ENCODE measurements at regions not wholly inside any gene's neighbourhood (a gene's known extent, or its start where the extent isn't known, plus 50 kb on each side); places are given as distances from the start of the nearest gene placed in this dataset.

DNA sequence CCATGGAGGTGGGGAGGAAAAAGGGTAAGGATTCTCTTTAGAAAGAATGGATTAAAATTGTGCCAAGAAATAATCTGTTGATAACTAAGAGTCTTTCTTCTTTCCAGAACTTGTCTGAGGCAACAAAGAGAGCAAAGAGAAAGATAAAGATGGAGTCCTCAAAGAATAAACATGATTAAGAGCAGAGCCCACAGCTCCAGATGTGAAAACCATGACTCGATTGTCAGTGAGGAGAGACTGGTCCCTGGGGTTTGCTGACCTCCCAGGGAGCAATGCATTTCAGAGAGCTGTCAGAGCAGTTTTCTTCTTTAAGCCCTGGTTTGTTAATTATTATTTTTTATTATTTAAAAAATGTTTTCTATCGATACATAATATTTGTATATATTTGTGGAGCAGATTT lies 74.6 kb downstream of the TMEM100 start:
- no peaks in the 10 kb centered on the region for H3K79me2 ChIP-seq (ENCODE audit: control insufficient read depth, insufficient read depth, low read length)
- no peaks in the 10 kb centered on the region for H3K27me3 ChIP-seq (ENCODE audit: control insufficient read depth in 2 of 2, insufficient read depth in 2 of 2, low read length in 2 of 2)
- no peaks in the 10 kb centered on the region for H3K4me1 ChIP-seq (ENCODE audit: control insufficient read depth, extremely low read depth, insufficient read depth, low read length)
- no peak overlapping the region for H3K27ac ChIP-seq (ENCODE audit: insufficient read depth, low read depth, low read length)
- CTCF ChIA-PET = interaction anchor here (1.6 to 2.8 kb wide), 3 partner anchors 10 to 121 kb away, joined by 4 to 9 read pairs (median 8); no protein-coding TSS in a partner anchor
- H2AFZ ChIP-seq (ENCODE audit: low read depth, low read length) = no peak overlapping the region
- FAIRE-seq (no peak), DNase-seq (ENCODE audit: low read depth, low spot score) (no peak)
- H4K20me1 ChIP-seq (replicated peaks; ENCODE audit: control insufficient read depth, extremely low read depth, insufficient read depth, low read length) = no peaks in the 10 kb centered on the region
- H3K9ac ChIP-seq (replicated peaks; ENCODE audit: extremely low read depth, insufficient read depth, low read length) = no peak overlapping the region
- POLR2A ChIA-PET = no interaction called here
- H3K9me3 ChIP-seq (replicated peaks; ENCODE audit: control insufficient read depth, insufficient read depth, low read length) = no peaks in the 10 kb centered on the region
- H3K4me2 ChIP-seq (ENCODE audit: insufficient read depth, low read length) = no peak overlapping the region
- H3K9me1 ChIP-seq (replicated peaks; ENCODE audit: control insufficient read depth, extremely low read depth, insufficient read depth, low read length) = no peaks in the 10 kb centered on the region
- no TSS peak for BruUV-seq (replicated peaks)
- no peak overlapping the region for H3K4me3 ChIP-seq (replicated peaks in 1 of 3; ENCODE audit: insufficient read depth in 1 of 3, low read depth in 1 of 3, low read length in 3 of 3)
- intact Hi-C loops (cut with micrococcal nuclease) (no loop called here), dilution Hi-C loops (cut with MboI; ENCODE audit: extremely low pct_ligation_motif_present, low sequenced_read_pairs) (no loop called here)
- no peaks in the 10 kb centered on the region for H3K36me3 ChIP-seq (ENCODE audit: control insufficient read depth in 2 of 2, extremely low read depth in 1 of 2, insufficient read depth in 2 of 2, low read length in 2 of 2)
- TF ChIP-seq, protein P1, sequence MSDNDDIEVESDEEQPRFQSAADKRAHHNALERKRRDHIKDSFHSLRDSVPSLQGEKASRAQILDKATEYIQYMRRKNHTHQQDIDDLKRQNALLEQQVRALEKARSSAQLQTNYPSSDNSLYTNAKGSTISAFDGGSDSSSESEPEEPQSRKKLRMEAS (IDR thresholded peaks at IDR 0.05; ENCODE audit: insufficient read depth, insufficient read length) = no peak
- no peak for TF ChIP-seq FOS (IDR thresholded peaks at IDR 0.05; ENCODE audit: borderline replicate concordance, insufficient read depth, low read length)
- TF ChIP-seq POLR2AphosphoS5 (IDR thresholded peaks at IDR 0.05; ENCODE audit: insufficient read depth, low read depth, low read length) = no peak
- TF ChIP-seq POLR2A (IDR thresholded peaks at IDR 0.05; ENCODE audit: low read depth, low read length) = no peak
- no peak for TF ChIP-seq MYC (IDR thresholded peaks at IDR 0.05; ENCODE audit: low read depth, low read length)
- no peak for TF ChIP-seq EZH2 (IDR thresholded peaks at IDR 0.05; ENCODE audit: borderline replicate concordance, low read depth, low read length, severe bottlenecking)
- TF ChIP-seq JUN (IDR thresholded peaks at IDR 0.05; ENCODE audit: borderline replicate concordance, insufficient read depth, insufficient read length, low read depth) = no peak
- TF ChIP-seq, protein P2, sequence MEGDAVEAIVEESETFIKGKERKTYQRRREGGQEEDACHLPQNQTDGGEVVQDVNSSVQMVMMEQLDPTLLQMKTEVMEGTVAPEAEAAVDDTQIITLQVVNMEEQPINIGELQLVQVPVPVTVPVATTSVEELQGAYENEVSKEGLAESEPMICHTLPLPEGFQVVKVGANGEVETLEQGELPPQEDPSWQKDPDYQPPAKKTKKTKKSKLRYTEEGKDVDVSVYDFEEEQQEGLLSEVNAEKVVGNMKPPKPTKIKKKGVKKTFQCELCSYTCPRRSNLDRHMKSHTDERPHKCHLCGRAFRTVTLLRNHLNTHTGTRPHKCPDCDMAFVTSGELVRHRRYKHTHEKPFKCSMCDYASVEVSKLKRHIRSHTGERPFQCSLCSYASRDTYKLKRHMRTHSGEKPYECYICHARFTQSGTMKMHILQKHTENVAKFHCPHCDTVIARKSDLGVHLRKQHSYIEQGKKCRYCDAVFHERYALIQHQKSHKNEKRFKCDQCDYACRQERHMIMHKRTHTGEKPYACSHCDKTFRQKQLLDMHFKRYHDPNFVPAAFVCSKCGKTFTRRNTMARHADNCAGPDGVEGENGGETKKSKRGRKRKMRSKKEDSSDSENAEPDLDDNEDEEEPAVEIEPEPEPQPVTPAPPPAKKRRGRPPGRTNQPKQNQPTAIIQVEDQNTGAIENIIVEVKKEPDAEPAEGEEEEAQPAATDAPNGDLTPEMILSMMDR (IDR thresholded peaks at IDR 0.05; ENCODE audit: extremely low read depth in 1 of 2, insufficient read depth in 1 of 2, low read depth in 1 of 2, low read length in 2 of 2) = no peak
- TF ChIP-seq GATA2 (IDR thresholded peaks at IDR 0.05; ENCODE audit: insufficient read depth, insufficient read length, low read depth, low read length) = no peak
